Uterus (tissue), 3 donors: ENCODE measurements at regions not wholly inside any gene's neighbourhood (a gene's known extent, or its start where the extent isn't known, plus 50 kb on each side); places are given as distances from the start of the nearest gene placed in this dataset.

Source experiments
- DNase-seq, 2 donors: peaks; one replicate each; pipeline ENCODE4 v3.0.0-alpha.2; 2019 to 2020
- H3K27ac ChIP-seq, 2 donors: fragments of 200-600 bp; sonication (generic); 1 replicate in 1 of 2; 2 replicates in 1 of 2; pipeline ENCODE4 v1.5.1; 2016 to 2018
- H3K27me3 ChIP-seq, 2 donors: fragments of 200-600 bp; sonication (generic); one replicate each; pipeline ENCODE4 v1.5.1; 2018 to 2019; ENCODE audit warnings: control low read depth in 1 of 2
- H3K36me3 ChIP-seq, 2 donors: fragments of 200-600 bp; sonication (generic); one replicate each; pipeline ENCODE4 v1.5.1; 2019; ENCODE audit warnings: control low read depth in 1 of 2
- H3K4me1 ChIP-seq, 2 donors: fragments of 200-600 bp; sonication (generic); one replicate each; pipeline ENCODE4 v1.5.1; 2018 to 2019; ENCODE audit warnings: control low read depth in 1 of 2
- H3K4me3 ChIP-seq, 2 donors: fragments of 200-600 bp; sonication (generic); 1 replicate in 1 of 2; 2 replicates in 1 of 2; pipeline ENCODE4 v1.5.1; 2018 to 2019; ENCODE audit warnings: mild to moderate bottlenecking in 1 of 2
- H3K9me3 ChIP-seq, 2 donors: fragments of 200-600 bp; sonication (generic); one replicate each; pipeline ENCODE4 v1.5.1; 2019; ENCODE audit warnings: control low read depth in 1 of 2
- CTCF ChIP-seq, 4 experiments: fragments of 200-600 bp in 2 of 4; fragments of 450-650 bp in 2 of 4; sonication (generic) in 2 of 4; IDR thresholded peaks; one replicate each; pipeline ENCODE4 v1.5.1; 2016 to 2019; ENCODE audit warnings: antibody characterized with exemption in 4 of 4, mild to moderate bottlenecking in 2 of 4, moderate library complexity in 1 of 4
- POLR2A ChIP-seq, 2 donors: fragments of 450-650 bp; IDR thresholded peaks; one replicate each; pipeline ENCODE4 v1.6.1; 2016; ENCODE audit warnings: antibody characterized with exemption in 2 of 2, mild to moderate bottlenecking in 1 of 2, moderate library complexity in 1 of 2
- intact Hi-C: fragments of 100-400 bp; cut with DNase I; formaldehyde crosslinking; loops from one replicate; pipeline ENCODE4 v1.15.1; 2023; ENCODE audit warnings: low total_unique reads
- donor health status: DM: yes; HTN: yes; CAD: no.

- DNase-seq, result no peak
Measured at GRCh38 chr5:14016549-14016948, 72.1 kb upstream of the DNAH5 start.

GRCh38 chr5:14011089-14012020 lies 66.9 kb upstream of the DNAH5 start:
- no peaks in the 10 kb centered on the region for H3K27me3 ChIP-seq
- peak; percentile 71 to 80 for DNase-seq
- H3K9me3 ChIP-seq, result no peaks in the 10 kb centered on the region
- no peaks in the 10 kb centered on the region for H3K4me1 ChIP-seq
- TF ChIP-seq CTCF (IDR thresholded peaks at IDR 0.05) (peak in 2 of 4 experiments; percentile 19 to 20), POLR2A (IDR thresholded peaks at IDR 0.05) (peak in 1 of 2 donors; percentile 45)
- no peaks in the 10 kb centered on the region for H3K36me3 ChIP-seq
- peak overlapping the region in 1 of 2 donors; percentile 55 for H3K27ac ChIP-seq
- peak overlapping the region; percentile 26 to 54 for H3K4me3 ChIP-seq
- intact Hi-C loops, result no loop called here

More at GRCh38 chr5:14016549-14016948, 72.1 kb upstream of the DNAH5 start:
- intact Hi-C loops, result no loop called here
- Histone ChIP-seq H3K9me3 (no peaks in the 10 kb centered on the region), H3K36me3 (no peaks in the 10 kb centered on the region), H3K4me1 (no peaks in the 10 kb centered on the region), H3K4me3 (no peak overlapping the region), H3K27ac (no peak overlapping the region), H3K27me3 (no peaks in the 10 kb centered on the region)
- TF ChIP-seq POLR2A (IDR thresholded peaks at IDR 0.05) (no peak), CTCF (IDR thresholded peaks at IDR 0.05) (no peak)

GRCh38 chr5:14009575-14009974 lies 65.1 kb upstream of the DNAH5 start:
- Histone ChIP-seq H3K4me1 (no peaks in the 10 kb centered on the region), H3K27ac (no peak overlapping the region), H3K4me3 (no peak overlapping the region), H3K9me3 (no peaks in the 10 kb centered on the region), H3K36me3 (no peaks in the 10 kb centered on the region), H3K27me3 (no peaks in the 10 kb centered on the region)
- TF ChIP-seq POLR2A (IDR thresholded peaks at IDR 0.05), result no peak
- TF ChIP-seq CTCF (IDR thresholded peaks at IDR 0.05), result no peak
- no peak for DNase-seq
- intact Hi-C loops, result no loop called here

- Histone ChIP-seq H3K4me3 (no peak overlapping the region), H3K27ac (no peak overlapping the region), H3K4me1 (no peaks in the 10 kb centered on the region), H3K36me3 (no peaks in the 10 kb centered on the region), H3K9me3 (no peaks in the 10 kb centered on the region), H3K27me3 (no peaks in the 10 kb centered on the region)
- DNase-seq, result no peak
- TF ChIP-seq CTCF (IDR thresholded peaks at IDR 0.05), result no peak
- no peak for TF ChIP-seq POLR2A (IDR thresholded peaks at IDR 0.05)
- intact Hi-C loops, result no loop called here
Measured at GRCh38 chr5:14008819-14009311, 64.4 kb upstream of the DNAH5 start.

- TF ChIP-seq CTCF (IDR thresholded peaks at IDR 0.05) (no peak), POLR2A (IDR thresholded peaks at IDR 0.05) (no peak)
- Histone ChIP-seq H3K36me3 (no peaks in the 10 kb centered on the region), H3K4me3 (no peak overlapping the region), H3K27me3 (no peaks in the 10 kb centered on the region), H3K9me3 (no peaks in the 10 kb centered on the region), H3K4me1 (no peaks in the 10 kb centered on the region), H3K27ac (no peak overlapping the region)
- no peak for DNase-seq
- intact Hi-C loops, result no loop called here
Measured at GRCh38 chr5:14006823-14007520, 62.5 kb upstream of the DNAH5 start.
